ENCODE measurements at regions not wholly inside any gene's neighbourhood (a gene's known extent, or its start where the extent isn't known, plus 50 kb on each side); places are given as distances from the start of the nearest gene placed in this dataset.

DNA sequence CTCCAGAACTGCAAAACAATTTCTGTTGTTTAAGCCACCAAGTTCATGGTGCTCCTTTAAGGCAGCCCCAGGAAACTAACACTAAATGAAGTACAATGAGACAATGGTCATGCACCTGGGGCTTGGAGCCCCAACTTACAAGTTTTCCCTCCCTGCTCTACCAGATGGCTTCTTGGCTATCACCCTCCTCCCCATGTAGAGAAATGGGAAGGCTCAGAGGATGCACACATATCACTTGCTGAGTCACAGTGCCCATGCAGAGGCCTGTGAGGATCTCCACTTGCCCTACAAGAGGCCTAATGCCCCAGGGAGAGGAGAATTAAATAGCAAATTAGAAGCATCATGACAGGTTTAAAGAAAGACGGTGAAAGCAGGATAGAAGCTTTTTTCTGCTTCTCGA, 270.9 kb downstream of the TTC32 start:
- TF ChIP-seq, protein P1, sequence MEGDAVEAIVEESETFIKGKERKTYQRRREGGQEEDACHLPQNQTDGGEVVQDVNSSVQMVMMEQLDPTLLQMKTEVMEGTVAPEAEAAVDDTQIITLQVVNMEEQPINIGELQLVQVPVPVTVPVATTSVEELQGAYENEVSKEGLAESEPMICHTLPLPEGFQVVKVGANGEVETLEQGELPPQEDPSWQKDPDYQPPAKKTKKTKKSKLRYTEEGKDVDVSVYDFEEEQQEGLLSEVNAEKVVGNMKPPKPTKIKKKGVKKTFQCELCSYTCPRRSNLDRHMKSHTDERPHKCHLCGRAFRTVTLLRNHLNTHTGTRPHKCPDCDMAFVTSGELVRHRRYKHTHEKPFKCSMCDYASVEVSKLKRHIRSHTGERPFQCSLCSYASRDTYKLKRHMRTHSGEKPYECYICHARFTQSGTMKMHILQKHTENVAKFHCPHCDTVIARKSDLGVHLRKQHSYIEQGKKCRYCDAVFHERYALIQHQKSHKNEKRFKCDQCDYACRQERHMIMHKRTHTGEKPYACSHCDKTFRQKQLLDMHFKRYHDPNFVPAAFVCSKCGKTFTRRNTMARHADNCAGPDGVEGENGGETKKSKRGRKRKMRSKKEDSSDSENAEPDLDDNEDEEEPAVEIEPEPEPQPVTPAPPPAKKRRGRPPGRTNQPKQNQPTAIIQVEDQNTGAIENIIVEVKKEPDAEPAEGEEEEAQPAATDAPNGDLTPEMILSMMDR (conservative IDR thresholded peaks at IDR 0.05), result no peak
- no peak for TF ChIP-seq EZH2 (IDR thresholded peaks at IDR 0.05; ENCODE audit: low read depth)
